GM12874 (cell line): ENCODE measurements at regions not wholly inside any gene's neighbourhood (a gene's known extent, or its start where the extent isn't known, plus 50 kb on each side); places are given as distances from the start of the nearest gene placed in this dataset.

Experiments used
- TF ChIP-seq, protein P1 (sequence below): IDR thresholded peaks from 2 replicates; pipeline ENCODE4 v1.5.1; 2011; ENCODE audit warnings: low read depth, mild to moderate bottlenecking, control low read depth, low read length, moderate library complexity; ENCODE audit not compliant: insufficient read depth

DNA sequence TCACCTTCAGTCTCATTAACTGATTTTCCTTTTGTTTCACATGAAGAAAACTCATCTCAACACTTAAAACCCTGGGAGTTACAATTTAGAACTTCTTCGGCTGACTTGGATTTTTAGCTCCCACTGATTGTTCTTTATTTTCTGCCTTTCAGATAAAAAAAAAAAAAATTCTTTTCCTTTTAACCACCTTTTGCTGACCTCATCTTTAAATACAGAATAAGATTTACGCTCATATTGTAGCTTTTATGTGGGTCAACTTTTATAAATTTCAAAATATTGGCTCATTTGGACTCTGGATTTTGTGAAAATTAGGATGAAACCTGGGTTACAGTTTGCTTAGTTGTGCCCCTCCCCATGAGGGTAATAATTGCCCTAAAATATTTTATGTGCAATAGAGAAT is 659.3 kb downstream of the ZNF674 start:
- TF ChIP-seq, protein P1, sequence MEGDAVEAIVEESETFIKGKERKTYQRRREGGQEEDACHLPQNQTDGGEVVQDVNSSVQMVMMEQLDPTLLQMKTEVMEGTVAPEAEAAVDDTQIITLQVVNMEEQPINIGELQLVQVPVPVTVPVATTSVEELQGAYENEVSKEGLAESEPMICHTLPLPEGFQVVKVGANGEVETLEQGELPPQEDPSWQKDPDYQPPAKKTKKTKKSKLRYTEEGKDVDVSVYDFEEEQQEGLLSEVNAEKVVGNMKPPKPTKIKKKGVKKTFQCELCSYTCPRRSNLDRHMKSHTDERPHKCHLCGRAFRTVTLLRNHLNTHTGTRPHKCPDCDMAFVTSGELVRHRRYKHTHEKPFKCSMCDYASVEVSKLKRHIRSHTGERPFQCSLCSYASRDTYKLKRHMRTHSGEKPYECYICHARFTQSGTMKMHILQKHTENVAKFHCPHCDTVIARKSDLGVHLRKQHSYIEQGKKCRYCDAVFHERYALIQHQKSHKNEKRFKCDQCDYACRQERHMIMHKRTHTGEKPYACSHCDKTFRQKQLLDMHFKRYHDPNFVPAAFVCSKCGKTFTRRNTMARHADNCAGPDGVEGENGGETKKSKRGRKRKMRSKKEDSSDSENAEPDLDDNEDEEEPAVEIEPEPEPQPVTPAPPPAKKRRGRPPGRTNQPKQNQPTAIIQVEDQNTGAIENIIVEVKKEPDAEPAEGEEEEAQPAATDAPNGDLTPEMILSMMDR: no peak

DNA sequence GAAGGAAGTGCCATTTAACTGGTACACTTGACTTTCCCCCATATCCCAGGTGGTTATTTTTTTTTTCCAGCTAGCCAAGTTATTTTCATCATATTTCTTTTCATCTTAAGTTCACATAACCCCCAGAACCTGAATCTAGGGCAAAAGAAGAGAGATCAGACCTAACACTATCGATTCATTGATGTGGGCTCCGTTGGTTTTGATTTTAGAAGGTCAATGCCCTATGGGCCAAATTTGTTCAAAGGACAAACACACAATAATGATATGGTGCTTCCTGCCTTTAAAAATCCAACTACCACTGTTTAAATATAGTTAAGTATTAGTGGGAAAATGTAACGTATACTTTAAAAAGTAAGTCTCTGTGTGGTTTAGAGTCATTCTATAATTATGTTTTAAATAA is 665.7 kb downstream of the ZNF674 start:
- TF ChIP-seq, protein P1: no peak

- TF ChIP-seq, protein P1: no peak
Observed at GRCh38 chrX:45876206-45876605, 669.0 kb downstream of the ZNF674 start.

- TF ChIP-seq, protein P1: no peak
Observed at GRCh38 chrX:45873781-45874180, 671.4 kb downstream of the ZNF674 start.

DNA sequence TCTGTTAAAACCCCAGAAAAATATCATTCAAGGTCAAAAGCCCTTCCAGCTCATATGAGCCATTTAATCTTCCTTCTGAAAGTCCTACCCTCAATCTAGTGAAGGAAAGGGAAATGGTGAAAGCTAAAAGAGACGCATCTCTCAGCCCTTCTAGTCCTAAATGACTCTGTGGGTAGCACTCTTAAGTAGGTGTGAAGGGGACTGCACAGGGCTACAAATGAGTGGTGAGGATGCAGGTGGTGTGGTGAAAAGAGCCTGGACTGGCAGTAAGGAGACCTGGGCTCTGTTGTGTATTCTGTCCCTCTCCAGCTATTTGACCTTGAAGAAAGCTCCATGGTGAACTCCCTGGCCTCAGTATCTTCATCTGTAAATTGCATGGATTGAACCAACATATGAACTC is 671.8 kb upstream of the DIPK2B start:
- TF ChIP-seq, protein P1: no peak

DNA sequence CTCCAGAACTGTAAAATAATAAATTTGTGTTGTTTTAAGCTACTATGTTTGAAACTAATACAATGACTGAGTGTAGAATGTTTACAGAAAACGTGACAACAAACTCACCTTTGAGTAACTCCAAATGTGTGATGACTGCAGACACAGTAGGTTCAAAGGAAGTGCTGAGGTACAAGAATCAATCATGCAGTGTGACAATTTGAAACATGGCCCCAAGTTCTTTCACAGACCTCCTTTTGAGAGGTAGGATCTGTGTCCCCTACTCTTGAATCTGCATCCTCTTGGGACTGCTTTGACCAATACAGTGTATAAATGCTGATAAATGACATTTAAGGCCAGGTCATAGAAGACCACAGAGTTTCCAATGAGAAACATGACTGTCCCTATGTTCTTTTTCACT is 667.7 kb upstream of the DIPK2B start:
- TF ChIP-seq, protein P1: no peak

DNA sequence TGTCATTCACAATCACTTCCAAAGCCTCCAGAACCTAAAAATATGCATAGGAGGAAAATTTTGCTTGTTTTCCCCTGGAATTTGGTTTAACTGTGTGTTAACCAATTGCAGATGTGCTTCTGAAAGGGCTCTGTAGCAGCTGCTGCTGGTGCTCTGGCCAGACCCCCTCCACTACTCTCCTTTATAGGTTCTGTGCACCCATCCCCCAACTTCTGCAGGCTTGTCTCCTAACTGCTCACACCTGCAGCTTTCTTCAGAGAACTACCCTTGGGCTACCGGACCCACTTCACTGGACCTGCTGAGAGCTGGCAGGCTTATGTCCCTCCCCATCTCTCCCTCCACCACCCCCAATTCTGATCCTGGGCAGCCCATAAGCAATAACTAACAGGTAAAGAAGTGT is 662.1 kb upstream of the DIPK2B start:
- TF ChIP-seq, protein P1: no peak

GRCh38 chrX:45860450-45860849 is 659.8 kb upstream of the DIPK2B start:
- TF ChIP-seq, protein P1: no peak
